ENCODE measurements at regions not wholly inside any gene's neighbourhood (a gene's known extent, or its start where the extent isn't known, plus 50 kb on each side); places are given as distances from the start of the nearest gene placed in this dataset.

DNA sequence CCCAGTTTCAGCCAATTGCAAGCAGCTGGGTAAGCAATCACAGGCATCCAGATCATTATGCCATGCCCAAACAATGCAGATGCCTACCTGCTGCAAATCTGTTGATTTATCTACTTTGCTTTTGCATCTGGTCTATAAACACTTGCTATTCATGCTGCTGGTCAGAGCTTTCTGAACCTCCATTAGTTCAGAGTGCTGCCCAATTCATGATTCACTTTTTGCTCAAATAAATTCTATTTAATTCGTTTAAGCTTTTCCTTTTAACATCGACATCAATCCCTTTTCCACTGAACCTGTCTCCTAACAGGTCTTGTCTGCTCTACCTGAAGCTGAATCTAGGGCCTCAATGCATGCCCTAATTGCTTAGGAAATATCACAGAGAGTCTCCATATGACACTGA lies 99.4 kb upstream of the C1orf87 start:
- H2BK15ac ChIP-seq (ENCODE audit: low read length): no peak overlapping the region
- H3K27me3 ChIP-seq (replicated peaks in 1 of 4; ENCODE audit: control insufficient read depth in 3 of 4, extremely low read depth in 1 of 4, insufficient read depth in 3 of 4, low read length in 3 of 4): no peaks in the 10 kb centered on the region
- no peaks in the 10 kb centered on the region for H4K20me1 ChIP-seq (replicated peaks in 1 of 2; ENCODE audit: control insufficient read depth in 1 of 2, insufficient read depth in 2 of 2, low read length in 2 of 2)
- H3K4ac ChIP-seq (replicated peaks; ENCODE audit: insufficient read length, low read depth, low read length): no peak overlapping the region
- no peak overlapping the region for H4K91ac ChIP-seq (replicated peaks; ENCODE audit: insufficient read length, low read length)
- no peak for TF ChIP-seq KDM1A (IDR thresholded peaks at IDR 0.05; ENCODE audit: borderline replicate concordance, low read length)
- H3K4me3 ChIP-seq (ENCODE audit: extremely low read depth in 1 of 4, insufficient read depth in 2 of 4, low read depth in 3 of 4, low read length in 4 of 4): no peak overlapping the region
- no peak overlapping the region for H3K18ac ChIP-seq (ENCODE audit: extremely low read depth, low read length)
- H3K56ac ChIP-seq (replicated peaks; ENCODE audit: insufficient read length, low read depth, low read length): no peak overlapping the region
- H2AFZ ChIP-seq (ENCODE audit: low read length): no peak overlapping the region
- H3K23ac ChIP-seq (ENCODE audit: insufficient read length): no peak overlapping the region
- H3K23me2 ChIP-seq (ENCODE audit: low read depth, low read length): no peaks in the 10 kb centered on the region
- H2BK12ac ChIP-seq (ENCODE audit: low read depth, low read length): no peak overlapping the region
- no peak overlapping the region for H2AK5ac ChIP-seq (ENCODE audit: low read depth, low read length)
- no peak overlapping the region for H3K27ac ChIP-seq (ENCODE audit: low read depth, low read length)
- POLR2A ChIA-PET (ENCODE audit: partially characterized antibody): no interaction called here
- no peak overlapping the region for H2BK5ac ChIP-seq (ENCODE audit: low read depth, low read length)
- H3K14ac ChIP-seq (ENCODE audit: insufficient read length): no peak overlapping the region
- H3K9me3 ChIP-seq (ENCODE audit: insufficient read depth in 2 of 2, low read depth in 1 of 2, low read length in 1 of 2): no peaks in the 10 kb centered on the region
- FAIRE-seq: no peak
- H2BK20ac ChIP-seq (ENCODE audit: low read length): no peak overlapping the region
- H4K5ac ChIP-seq (ENCODE audit: insufficient read length, low read depth, low read length): no peak overlapping the region
- H3K79me2 ChIP-seq (ENCODE audit: control insufficient read depth in 1 of 2, insufficient read depth in 2 of 2, low read length in 2 of 2): no peaks in the 10 kb centered on the region
- no peak overlapping the region for H3K9ac ChIP-seq (replicated peaks in 1 of 4; ENCODE audit: extremely low read depth in 1 of 4, low read depth in 3 of 4, low read length in 3 of 4)
- 91% methylated on average over 2 of the region's 2 CpGs; no CpG with 5 or more reads in 1 of the 2 experiments for WGBS, 2 experiments (ENCODE audit: extremely low coverage in 1 of 2, insufficient coverage in 1 of 2, insufficient read length in 1 of 2, insufficient replicate concordance in 2 of 2, low coverage in 1 of 2, low lambda C conversion rate in 2 of 2, missing lambda C conversion rate in 1 of 2)
- no peak overlapping the region for H2BK120ac ChIP-seq (replicated peaks; ENCODE audit: low read depth, low read length)
- no peaks in the 10 kb centered on the region for H3K4me1 ChIP-seq (replicated peaks in 1 of 4; ENCODE audit: control insufficient read depth in 3 of 4, insufficient read depth in 4 of 4, low read length in 3 of 4)
- no peaks in the 10 kb centered on the region for H3K79me1 ChIP-seq (ENCODE audit: low read depth, low read length)
- H4K8ac ChIP-seq (ENCODE audit: extremely low read depth, insufficient read depth, low read length): no peak overlapping the region
- CTCF ChIA-PET (ENCODE audit: partially characterized antibody): interaction anchor here (0.8 to 2.6 kb wide), 3 partner anchors 16 to 96 kb away, joined by 3 to 15 read pairs (median 3); no protein-coding TSS in a partner anchor
- H3K4me2 ChIP-seq (ENCODE audit: insufficient read depth in 1 of 2, low read depth in 2 of 2, low read length in 2 of 2): no peak overlapping the region
- no peak for DNase-seq (ENCODE audit: low read depth in 1 of 2, low spot score in 2 of 2)
- H3K36me3 ChIP-seq (ENCODE audit: control insufficient read depth in 2 of 4, insufficient read depth in 4 of 4, low read length in 3 of 4): no peaks in the 10 kb centered on the region
